ENCODE measurements at regions not wholly inside any gene's neighbourhood (a gene's known extent, or its start where the extent isn't known, plus 50 kb on each side); places are given as distances from the start of the nearest gene placed in this dataset.

- Histone ChIP-seq H3K4me3 (ENCODE audit: low read length) (no peak overlapping the region), H3K27ac (ENCODE audit: low read length) (no peak overlapping the region), H3F3A (ENCODE audit: insufficient read depth, low read length, poor library complexity, severe bottlenecking) (no peaks in the 10 kb centered on the region), H4K20me1 (ENCODE audit: insufficient read depth) (no peaks in the 10 kb centered on the region), H3K4me2 (ENCODE audit: low read length) (no peak overlapping the region), H3K9ac (ENCODE audit: low read length) (no peak overlapping the region), H3K79me2 (replicated peaks; ENCODE audit: insufficient read depth, low read length) (no peaks in the 10 kb centered on the region), H3K36me3 (ENCODE audit: insufficient read depth, low read length) (no peaks in the 10 kb centered on the region), H3K9me2 (ENCODE audit: insufficient read depth, low read length) (no peaks in the 10 kb centered on the region), H3K9me3 (ENCODE audit: low read length) (no peaks in the 10 kb centered on the region), H2AFZ (ENCODE audit: low read depth, low read length) (no peak overlapping the region), H3K27me3 (ENCODE audit: insufficient read depth, low read depth, low read length) (no peaks in the 10 kb centered on the region)
- TF ChIP-seq POLR2AphosphoS5 (IDR thresholded peaks at IDR 0.05) (no peak), EP300 (conservative IDR thresholded peaks at IDR 0.05; ENCODE audit: poor library complexity, severe bottlenecking) (no peak), CTCF (IDR thresholded peaks at IDR 0.05; ENCODE audit: poor library complexity, severe bottlenecking) (no peak), REST (IDR thresholded peaks at IDR 0.05; ENCODE audit: borderline replicate concordance) (no peak), RAD21 (conservative IDR thresholded peaks at IDR 0.05) (no peak), MXI1 (conservative IDR thresholded peaks at IDR 0.05; ENCODE audit: poor library complexity, severe bottlenecking) (no peak), EZH2 (IDR thresholded peaks at IDR 0.05; ENCODE audit: borderline replicate concordance, insufficient read depth, low read length, poor library complexity, severe bottlenecking) (no peak), SMC3 (conservative IDR thresholded peaks at IDR 0.05; ENCODE audit: poor library complexity) (no peak), TAF1 (IDR thresholded peaks at IDR 0.05; ENCODE audit: low read depth) (no peak)
These were observed 381.9 kb upstream of the ARID1B start for GRCh38 chr6:156395276-156395675.

GRCh38 chr6:156392648-156393047, 384.5 kb upstream of the ARID1B start:
- Histone ChIP-seq H3K79me2 (replicated peaks; ENCODE audit: insufficient read depth, low read length) (no peaks in the 10 kb centered on the region), H3K27me3 (ENCODE audit: insufficient read depth, low read depth, low read length) (no peaks in the 10 kb centered on the region), H3K9ac (ENCODE audit: low read length) (no peak overlapping the region), H4K20me1 (ENCODE audit: insufficient read depth) (no peaks in the 10 kb centered on the region), H3K9me2 (ENCODE audit: insufficient read depth, low read length) (no peaks in the 10 kb centered on the region), H3F3A (ENCODE audit: insufficient read depth, low read length, poor library complexity, severe bottlenecking) (no peaks in the 10 kb centered on the region), H3K36me3 (ENCODE audit: insufficient read depth, low read length) (no peaks in the 10 kb centered on the region), H3K9me3 (ENCODE audit: low read length) (no peaks in the 10 kb centered on the region), H3K27ac (ENCODE audit: low read length) (no peak overlapping the region), H2AFZ (ENCODE audit: low read depth, low read length) (no peak overlapping the region), H3K4me3 (ENCODE audit: low read length) (no peak overlapping the region), H3K4me2 (ENCODE audit: low read length) (no peak overlapping the region)
- no peak for TF ChIP-seq EZH2 (IDR thresholded peaks at IDR 0.05; ENCODE audit: borderline replicate concordance, insufficient read depth, low read length, poor library complexity, severe bottlenecking)
- TF ChIP-seq REST (IDR thresholded peaks at IDR 0.05; ENCODE audit: borderline replicate concordance): no peak

Data from neural cell (in vitro differentiated cells).